Vagina (tissue), 1 donor: ENCODE measurements at regions not wholly inside any gene's neighbourhood (a gene's known extent, or its start where the extent isn't known, plus 50 kb on each side); places are given as distances from the start of the nearest gene placed in this dataset. TPM values are rescaled to one million over a fixed set of nuclear protein-coding genes. Genes with fewer than 3 reads are reported as not detected.

ENCODE experiments used
- small RNA-seq: library from RNA; depleted of rRNA; stranded (forward); fragments of <200 nt; gene quantifications from one replicate; pipeline ENCODE3, GENCODE V24; 2016

Small RNAs in the stretch of these regions (small RNA-seq; reads per million reads assigned to genes)
- not detected for gene RF00004
